Astrocyte (in vitro differentiated cells and primary cell): ENCODE measurements at regions not wholly inside any gene's neighbourhood (a gene's known extent, or its start where the extent isn't known, plus 50 kb on each side); places are given as distances from the start of the nearest gene placed in this dataset.

Experiments
- CTCF ChIP-seq: IDR thresholded peaks from 2 replicates; pipeline ENCODE4 v1.5.1; 2011; ENCODE audit warnings: low read depth, mild to moderate bottlenecking, inconsistent platforms, low read length, moderate library complexity; ENCODE audit not compliant: insufficient read depth
- EZH2 ChIP-seq: IDR thresholded peaks from 2 replicates; pipeline ENCODE4 v1.6.1; 2012; ENCODE audit warnings: mild to moderate bottlenecking, low read length, inconsistent platforms; ENCODE audit not compliant: insufficient read depth

- TF ChIP-seq EZH2 (no peak), CTCF (no peak)
Observed at GRCh38 chrX:76076124-76076523, 96.7 kb upstream of the PBDC1 start.
